ENCODE measurements at regions not wholly inside any gene's neighbourhood (a gene's known extent, or its start where the extent isn't known, plus 50 kb on each side); places are given as distances from the start of the nearest gene placed in this dataset.
"Not testable (repeated sequence)": the region's sequence is repeated elsewhere in the genome, so short reads cannot be mapped to it uniquely, and the experiment has no call there.

DNA sequence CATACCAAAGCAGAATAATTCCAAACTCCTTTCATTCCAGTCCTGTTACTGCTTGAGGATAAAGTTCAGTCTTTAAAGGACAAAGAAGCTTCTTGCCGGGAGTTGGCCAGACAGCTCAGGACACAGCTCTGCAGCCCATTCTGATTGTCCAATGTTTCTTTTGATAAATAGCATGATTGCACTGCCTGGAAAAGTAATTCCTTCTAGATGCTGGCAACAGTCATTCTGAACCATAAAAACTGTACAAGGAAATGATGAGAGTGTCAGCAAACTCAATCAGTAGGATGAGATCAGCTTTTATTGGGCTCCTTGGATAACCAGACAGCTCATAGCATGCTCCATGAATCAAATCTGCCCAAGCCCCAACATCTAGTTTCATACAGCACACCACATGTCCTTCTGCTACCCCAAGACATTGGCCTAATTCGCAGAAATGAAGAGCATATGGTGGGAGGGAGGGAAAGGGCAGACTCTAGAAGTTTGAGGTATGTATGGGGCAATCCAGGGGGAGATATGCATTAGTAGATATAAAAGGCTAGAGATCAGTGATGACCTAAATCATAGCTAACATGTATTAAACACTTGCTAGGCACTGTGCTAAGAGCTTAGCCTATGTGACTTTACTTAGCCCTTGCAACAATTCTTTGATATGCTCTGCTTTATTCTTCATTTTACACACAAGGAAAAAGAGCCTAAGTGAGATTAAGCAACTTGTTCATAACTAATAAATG, 219.9 kb upstream of the NREP start:
- peak; percentile 22 for DNase-seq

DNA sequence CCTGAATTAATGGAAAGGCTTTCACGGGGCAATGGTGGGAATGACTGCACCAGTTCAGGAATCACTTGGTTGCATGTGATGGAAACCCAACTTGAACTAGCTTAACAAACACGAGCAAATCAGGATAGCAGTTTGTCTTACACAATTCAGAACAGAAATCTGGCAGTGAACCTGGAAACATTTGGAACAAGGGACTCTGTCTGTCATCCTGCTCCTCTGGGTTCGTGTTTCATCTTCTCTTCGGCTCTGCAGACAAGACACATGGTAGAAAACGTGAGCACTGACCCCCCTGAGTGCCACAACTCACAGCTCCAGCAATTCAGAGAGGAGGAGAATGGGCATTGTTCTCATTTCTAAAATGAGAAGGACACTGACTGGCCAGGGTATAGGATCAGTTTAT, 218.1 kb upstream of the NREP start:
- peak; percentile 62 for DNase-seq

DNA sequence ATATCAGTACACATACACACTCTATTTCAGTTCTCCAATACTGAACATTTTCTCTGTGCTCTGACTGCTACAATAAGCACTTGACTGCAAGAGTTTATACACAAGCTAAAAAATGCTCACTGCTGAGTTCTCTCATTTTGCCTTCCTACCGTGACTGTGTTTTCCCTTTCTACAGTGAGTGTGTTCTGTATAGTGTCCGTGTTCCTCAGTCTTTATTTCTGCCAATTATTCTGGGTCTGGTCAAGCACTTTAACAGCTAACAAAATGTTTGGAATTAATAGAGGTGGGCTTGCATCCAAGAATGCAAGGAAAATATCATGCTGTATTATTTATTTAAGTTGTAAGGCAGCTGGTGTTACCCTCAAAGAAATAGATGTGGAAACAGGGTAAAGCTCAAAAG, 217.0 kb upstream of the NREP start:
- peak; percentile 78 for DNase-seq

DNA sequence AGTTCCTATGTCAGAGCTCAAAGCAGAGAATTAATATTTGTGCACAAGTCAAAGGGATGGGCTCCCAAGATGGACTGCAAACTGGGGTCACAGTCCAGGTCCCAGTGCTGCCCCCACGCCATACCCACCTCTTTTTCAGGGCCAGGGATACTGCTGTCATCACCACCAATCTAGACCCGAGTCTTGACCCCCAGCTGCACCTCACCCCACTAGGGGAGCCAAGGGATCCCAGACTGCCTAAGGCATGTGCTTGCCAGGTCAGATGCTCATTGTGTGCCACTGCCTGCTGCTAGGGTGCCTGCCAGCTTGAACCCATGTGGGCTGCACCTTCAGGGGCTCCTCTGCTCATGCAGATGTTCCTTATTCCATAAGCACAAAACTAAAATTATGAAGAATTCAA, 215.6 kb upstream of the NREP start:
- DNase-seq, result no peak

DNA sequence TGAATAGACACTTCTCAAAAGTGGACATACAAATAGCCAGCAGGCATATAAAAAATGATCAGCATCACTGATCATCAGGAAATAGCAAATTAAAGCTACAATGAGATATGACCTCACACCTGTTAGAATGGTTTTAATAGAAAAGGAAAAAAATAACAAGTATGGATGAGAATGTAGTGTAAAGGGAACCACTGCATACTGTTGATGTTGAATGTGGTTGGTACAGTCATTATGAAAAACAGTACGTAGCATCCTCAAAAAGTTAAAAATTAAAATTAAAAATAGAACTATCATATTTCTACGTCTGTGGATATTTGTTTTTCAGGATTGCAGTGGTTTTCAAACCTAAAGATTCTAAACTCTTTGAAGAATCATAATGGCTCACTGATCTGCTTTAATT, 215.1 kb upstream of the NREP start:
- no peak for DNase-seq

DNA sequence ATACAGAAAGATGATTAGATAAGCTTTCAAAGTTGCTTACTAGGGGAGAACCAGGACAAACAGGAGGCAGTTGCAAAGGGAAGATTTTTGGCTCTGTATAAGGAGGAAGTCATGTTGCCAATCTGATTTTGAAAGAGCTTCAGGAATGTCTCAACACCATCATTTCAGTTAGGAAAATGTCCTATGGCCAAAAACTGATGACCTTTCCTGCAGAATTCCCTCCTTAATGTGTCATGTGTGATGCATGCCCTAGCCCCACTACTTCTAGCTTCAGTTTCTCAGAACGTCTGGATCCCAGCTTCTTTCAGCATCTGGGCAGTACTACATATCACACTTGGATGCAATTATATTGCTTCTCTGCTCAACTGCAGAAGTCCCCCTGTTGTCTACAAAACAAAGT, 211.5 kb upstream of the NREP start:
- DNase-seq, result no peak

DNA sequence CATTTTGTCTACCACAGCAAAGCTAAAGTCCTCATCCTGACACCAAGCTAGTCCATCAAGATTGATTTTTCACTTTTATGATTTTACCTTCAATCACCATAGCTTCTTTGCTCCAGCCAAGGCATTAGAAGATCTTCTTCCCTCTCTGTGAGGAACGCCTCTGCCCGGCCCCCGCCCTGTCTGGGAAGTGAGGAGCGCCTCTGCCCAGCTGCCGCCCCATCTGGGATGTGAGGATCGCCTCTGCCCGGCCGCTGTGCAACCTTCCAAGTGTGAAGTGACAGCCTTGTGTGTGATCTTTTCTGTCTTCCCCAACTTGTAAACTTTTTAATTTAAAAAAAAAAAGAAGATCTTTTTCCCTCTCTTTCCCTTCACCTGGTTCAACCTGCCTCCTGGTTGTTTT, 210.5 kb upstream of the NREP start:
- no peak for DNase-seq

DNA sequence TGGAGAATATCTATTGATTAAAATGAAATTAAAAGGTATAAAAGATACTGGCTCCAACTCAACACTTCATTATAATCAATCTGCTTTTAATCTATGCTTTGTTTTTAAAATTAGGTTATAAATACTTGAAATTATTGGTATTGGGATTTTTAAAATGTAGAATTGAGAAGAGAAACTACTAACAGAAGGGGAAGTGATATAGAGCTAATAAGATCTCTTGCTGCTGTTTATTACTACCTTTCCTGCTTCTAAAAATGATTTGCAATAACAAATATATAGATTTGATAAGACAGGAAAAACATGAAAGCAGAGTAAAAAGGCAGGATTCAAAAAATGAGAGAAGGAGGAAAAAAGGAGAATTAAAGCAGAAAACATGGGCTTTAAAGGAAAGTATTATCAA, 209.3 kb upstream of the NREP start:
- no peak for DNase-seq

DNA sequence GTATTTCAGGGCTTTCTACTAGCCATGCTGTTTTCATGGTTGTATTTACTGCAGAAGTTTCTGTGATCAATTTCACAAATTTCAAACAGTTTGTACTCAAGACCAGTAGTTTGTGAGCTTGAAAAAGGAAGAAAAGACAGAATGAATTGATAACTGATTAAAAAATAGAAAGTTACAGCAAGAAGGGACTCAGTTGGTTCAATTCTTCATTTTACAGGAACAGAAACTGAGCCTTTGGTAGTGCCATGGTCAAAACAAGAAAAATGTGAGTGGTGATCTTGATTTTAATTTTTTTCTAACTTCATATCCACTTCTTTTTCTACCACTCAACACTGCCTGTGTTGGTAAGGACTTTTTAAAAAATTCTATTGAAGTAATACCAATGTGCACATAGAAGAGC, 206.6 kb upstream of the NREP start:
- no peak for DNase-seq

DNA sequence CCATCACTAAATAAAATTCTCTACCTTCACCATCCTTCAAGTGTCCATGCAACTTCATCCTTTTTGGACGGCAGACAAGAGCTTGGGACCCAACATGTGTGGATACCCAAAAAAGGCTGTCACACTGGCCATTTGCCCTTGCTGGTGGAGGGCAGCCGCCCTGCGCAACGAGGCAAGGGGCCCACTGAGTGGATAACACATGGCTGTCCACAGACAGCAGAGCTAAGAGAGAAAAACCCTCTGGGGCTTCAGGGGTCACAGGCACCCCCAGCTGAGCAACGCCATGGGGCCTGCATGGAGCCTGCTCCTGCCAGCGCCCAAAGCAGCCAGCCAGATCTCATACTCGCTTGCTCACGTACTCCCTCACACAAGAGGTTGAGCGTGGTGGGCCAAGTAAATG, 205.9 kb upstream of the NREP start:
- DNase-seq, result no peak

DNA sequence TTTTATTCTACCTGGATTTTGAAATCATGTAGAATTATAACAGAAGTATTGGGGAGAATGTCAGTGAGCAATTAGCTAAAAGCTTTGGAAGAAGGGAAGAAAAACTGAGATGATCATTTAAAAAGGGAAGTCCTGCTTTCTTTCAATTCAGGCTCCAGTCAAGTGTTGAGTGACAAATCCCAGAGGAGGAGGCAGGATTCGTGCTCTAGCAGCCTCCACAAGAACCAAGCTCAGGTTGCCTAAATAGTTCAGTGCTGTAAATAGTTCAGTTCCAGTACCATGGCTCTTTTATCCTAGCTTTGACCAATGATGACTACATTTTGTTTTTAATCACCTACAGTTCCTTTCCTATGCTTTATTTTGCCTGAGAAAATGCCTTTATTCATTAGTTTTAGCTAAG, 204.9 kb upstream of the NREP start:
- DNase-seq, result peak; percentile 51

DNA sequence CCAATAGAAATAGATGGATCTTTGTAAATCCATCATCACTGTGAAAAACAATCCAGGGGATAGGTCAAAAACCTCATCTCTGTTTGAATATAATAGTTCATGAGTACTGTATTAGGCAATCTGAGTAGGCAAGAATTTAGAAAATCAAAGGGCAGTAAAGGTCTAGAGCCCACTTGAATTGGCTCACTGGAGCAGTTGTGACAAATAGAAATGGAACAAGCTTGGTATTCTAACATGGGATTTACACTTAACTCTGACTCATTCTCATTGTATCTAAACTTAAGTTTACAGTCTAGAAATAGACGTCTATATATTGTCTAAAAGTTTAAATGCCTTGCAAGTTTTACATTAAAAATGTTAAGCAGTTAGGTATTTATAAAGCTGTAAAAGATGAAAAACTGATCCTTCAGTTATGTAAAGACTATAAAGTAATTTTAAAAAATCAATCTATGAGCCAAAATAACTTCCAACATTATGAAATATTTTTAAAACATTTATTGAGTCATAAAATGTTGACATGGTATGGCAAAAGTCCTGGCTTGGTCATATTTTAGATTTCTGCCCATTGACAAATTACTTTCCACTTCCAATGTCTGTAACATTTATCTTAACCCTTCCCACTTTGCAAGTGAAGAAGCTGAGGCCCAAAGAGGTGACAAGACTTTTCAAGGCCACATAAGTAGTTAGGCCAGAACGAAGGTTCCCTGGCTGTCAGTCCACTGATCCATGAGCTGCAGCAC, 203.7 kb upstream of the NREP start:
- no peak for DNase-seq

DNA sequence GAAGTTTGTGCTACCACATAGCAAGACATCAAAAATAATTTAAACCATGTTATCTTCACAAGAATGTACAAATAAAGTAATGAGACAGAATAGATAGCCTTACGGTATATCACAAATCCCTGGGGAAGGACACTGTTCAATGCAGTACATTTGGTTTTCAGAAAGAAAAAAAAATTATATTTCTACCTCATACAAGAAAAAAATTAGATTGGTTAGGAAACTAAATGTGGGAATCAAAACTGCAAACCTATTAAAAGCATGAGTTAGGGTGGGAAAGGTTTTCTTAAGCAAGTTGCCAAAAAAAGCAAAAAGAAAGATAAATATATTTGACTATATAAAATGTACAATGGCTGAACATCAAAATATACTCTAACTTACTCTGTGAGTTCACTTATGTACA, 201.9 kb upstream of the NREP start:
- DNase-seq, result no peak

DNA sequence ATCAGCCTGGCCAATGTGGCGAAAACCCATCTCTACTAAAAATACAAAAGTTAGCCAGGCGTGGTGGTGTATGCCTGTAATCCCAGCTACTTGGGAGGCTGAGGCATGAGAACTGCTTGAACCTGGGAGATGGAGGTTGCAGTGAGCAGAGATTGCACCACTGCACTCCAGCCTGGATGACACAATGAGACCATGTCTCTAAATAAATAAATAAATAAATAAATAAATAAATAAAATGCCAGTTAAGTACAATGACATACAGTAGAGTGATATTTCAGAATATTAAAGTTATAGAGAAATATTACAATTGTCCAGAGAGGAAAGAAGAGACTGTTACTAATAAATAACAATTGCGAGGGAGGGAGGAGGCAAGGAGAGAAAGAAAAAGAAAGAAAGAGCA, 199.8 kb upstream of the NREP start:
- not testable (repeated sequence) for DNase-seq

DNA sequence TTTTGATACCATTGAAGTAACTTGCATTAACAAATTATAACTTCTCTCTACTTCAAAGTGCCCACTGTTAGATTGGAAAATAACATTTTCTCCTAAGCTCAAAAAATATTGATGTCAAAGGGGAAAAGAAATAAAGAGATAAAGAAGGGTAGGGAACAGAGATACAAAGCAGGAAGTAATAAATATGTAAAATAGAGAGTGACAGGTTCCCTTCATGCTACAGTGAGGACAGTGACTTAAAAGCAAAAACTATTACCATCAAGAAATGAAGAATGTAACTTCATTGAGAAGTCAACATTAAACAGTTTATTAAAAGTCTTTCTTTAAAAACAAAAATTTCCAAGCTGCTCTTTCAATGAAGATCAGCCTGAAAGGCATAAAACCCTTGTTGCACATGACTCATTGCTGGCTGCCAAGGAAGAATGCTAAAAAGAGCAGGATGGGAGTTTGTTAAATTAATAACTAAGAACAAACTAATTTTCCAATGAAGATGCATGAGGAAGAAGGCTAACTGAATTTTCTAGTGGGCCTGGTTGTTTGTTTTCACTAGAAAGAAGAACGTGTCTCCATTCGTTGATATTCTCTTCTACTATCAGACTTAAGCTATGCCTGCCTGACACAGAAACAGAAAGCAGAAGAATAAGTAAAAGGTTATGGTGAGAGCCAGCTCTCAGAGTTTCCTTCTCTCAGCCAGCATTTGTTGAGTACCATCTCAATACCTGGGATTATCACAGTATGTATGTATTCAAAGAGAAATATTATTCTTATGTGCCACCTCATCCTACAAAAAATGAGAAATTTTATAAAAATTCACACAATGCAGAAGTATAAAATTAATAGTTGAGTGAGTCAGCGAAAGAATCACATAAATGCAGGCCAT, 197.8 kb upstream of the NREP start:
- DNase-seq, result no peak

DNA sequence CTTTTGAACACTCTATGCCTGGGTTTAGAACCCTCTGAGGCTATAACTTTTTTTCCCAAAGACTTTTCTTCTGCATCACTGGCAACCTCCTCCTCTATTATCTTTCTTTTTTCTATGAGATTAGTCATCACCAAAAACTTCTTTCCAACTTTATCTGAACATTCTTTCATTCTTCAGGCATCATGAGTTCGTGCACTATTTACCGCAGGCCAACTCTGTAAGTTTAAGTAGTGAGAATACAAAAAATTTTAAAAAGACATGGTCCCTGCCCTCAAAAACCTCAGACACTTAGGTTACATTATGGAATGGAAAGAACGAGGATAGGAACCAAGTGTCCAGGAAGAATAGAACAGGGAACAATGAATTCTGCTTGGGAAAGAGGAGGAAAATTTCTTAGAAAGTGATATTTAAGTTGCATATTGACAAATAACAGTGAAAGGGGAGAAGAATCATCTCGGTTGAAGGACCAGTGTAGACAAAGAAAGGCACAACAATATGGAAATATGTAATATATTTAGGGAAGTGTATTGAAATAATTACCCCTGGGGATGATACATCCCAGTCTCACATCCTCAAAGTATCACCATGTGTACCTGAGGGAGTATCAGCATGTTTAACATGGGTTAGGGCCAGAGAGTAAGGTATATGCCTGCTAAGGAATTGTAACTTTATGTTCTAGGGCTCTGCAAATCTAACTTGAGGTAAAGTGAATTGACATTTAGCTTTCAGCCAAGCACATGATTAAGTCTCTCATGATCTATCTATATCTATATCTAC, 196.5 kb upstream of the NREP start:
- no peak for DNase-seq

DNA sequence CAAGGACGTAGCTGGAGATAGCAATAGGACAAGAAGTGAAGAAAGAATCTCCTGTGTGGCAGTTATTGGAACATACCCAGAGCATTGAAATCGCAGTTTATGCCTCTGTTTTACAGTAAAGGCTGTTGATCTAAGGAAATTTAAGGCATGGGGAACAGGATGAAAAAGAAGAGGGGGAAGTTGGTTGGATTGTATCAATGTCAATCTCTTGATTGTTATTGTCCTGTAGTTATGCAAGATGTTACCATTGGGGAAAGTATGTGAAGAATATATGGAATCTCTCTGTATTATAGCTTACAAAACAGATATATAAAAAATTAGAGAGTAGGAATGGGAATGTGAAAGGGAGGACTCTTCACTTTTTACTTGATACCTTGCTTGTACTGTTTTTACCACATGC, 195.6 kb upstream of the NREP start:
- DNase-seq, result no peak

DNA sequence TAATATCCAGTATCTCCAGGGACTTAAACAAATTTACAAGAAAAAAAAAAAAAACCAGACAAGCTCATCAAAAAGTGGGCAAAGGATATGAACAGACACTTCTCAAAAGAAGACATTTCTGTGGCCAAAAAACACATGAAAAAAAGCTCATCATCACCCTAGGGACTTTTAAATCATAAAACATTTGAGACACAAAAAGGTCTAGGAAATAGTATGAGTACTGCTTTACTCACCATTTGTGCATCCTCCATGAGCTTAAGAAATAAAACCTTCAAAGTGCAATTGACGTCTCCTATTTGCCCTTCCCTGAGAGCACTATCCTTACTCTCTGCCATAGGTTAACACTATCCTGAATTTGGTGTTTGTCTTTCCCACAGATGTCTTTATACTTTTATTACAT, 193.7 kb upstream of the NREP start:
- no peak for DNase-seq

DNA sequence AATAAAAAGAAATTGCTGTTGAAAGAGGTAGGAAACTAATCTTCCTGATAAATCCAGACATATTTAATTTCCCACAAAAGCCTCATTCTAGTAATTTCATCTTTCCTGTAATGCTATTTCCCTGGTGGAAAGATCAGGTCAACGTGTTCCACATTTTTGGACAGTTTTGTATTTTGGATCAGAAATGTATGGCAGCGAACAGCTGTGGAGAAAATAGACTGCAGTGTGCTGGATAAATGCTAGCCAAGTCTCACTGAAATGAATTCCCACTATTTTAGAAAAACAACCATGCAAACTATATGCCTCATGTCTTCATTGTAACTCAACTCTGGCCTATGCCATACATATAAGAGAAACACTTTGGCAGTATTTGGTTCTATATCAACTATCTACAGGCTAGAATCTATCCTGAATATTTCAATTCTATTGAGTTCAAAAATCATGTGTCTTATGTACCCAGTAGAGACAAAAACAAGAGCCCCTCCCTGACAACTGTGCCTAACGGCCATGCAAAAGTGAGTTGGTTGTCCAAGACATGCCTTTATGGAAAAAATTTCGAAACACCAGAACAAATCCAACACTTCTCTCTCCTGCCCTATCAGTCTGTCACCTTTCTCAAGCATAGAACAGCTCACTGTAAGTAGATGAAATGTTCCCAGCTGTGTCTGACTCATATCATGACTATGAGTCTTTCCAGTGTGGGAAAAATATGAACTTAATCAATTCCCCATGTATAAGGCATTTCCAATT, 191.3 kb upstream of the NREP start:
- peak; percentile 86 for DNase-seq

DNA sequence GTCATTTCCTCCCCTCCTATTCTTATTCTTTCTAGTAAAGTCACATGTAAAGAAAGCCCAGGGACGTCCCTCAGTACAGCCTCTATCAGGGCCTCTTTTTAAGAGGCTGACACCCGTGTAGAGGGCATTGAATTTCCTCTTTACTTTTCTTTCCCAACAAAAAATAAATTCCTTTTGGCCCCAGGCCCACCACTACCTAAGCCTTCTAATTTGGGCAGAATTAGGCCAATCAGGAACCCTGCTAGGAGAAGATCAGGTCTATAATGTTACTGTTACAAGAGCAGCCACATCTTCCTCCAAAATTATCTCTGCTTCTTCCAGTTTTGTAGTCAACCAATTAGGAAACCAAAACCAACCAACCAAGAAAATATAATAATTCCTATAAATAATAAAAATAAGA, 189.6 kb upstream of the NREP start:
- DNase-seq, result no peak

DNA sequence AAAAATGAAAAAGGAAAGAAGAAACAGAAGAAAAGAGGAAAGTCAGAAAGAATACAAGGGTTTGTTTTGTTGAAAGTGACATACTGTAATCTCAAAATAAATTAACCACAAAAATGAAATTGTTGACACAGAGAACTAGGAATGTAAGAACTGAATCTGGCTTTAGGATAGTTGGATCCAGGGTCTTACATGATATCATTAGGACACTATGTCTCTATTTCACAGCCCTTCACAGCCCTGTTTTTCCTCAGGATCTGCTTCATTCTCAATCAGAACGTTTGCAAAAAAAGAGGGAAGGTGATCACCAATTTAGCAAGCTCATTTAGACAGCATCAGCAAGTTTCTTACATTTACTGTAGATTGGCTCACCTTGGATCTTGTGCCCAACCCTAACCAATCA, 188.5 kb upstream of the NREP start:
- DNase-seq, result no peak

Data from tongue (tissue), 1 donor.